GM13977 (cell line): ENCODE measurements at regions not wholly inside any gene's neighbourhood (a gene's known extent, or its start where the extent isn't known, plus 50 kb on each side); places are given as distances from the start of the nearest gene placed in this dataset.

Experiments used
- DNase-seq: peaks from one replicate; pipeline ENCODE4 v3.0.0; 2012; ENCODE audit warnings: low spot score
- in situ Hi-C: fragments of 300-500 bp; cut with MboI; formaldehyde crosslinking; loops from one replicate; pipeline ENCODE4 v1.12.0; 2022; ENCODE audit warnings: low sequenced_read_pairs, low pct_unique_long_range_greater_than_20kb, mixed read lengths, inconsistent platforms; ENCODE audit not compliant: unreplicated experiment
- TF ChIP-seq, protein P1 (sequence below): IDR thresholded peaks from 2 replicates; pipeline ENCODE4 v1.5.1; 2012; ENCODE audit warnings: mild to moderate bottlenecking, control low read depth; ENCODE audit not compliant: insufficient read depth; ENCODE audit errors: extremely low read depth, missing control alignments

DNA sequence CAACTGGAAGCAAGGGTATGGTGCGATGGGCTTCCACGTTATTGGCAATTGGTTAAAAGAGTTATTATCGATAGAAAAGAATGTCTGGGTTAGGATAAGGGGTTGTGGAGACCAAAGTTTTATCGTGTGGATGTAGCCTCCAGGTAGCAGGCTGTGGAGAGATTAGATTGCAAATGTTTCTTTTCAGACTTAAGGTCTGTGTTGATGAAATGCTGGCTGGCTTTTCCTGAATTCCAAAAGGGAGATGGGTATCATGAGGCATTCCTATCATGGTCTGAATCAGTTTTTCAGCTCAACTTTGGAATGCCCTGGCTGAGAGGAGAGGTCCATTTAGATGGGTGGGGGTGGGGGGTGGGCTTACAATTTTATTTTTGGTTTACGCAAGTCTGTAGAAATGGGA, 395.0 kb upstream of the RBFOX1 start:
- in situ Hi-C loops = no loop called here
- no peak for DNase-seq
- TF ChIP-seq, protein P1, sequence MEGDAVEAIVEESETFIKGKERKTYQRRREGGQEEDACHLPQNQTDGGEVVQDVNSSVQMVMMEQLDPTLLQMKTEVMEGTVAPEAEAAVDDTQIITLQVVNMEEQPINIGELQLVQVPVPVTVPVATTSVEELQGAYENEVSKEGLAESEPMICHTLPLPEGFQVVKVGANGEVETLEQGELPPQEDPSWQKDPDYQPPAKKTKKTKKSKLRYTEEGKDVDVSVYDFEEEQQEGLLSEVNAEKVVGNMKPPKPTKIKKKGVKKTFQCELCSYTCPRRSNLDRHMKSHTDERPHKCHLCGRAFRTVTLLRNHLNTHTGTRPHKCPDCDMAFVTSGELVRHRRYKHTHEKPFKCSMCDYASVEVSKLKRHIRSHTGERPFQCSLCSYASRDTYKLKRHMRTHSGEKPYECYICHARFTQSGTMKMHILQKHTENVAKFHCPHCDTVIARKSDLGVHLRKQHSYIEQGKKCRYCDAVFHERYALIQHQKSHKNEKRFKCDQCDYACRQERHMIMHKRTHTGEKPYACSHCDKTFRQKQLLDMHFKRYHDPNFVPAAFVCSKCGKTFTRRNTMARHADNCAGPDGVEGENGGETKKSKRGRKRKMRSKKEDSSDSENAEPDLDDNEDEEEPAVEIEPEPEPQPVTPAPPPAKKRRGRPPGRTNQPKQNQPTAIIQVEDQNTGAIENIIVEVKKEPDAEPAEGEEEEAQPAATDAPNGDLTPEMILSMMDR = no peak

DNA sequence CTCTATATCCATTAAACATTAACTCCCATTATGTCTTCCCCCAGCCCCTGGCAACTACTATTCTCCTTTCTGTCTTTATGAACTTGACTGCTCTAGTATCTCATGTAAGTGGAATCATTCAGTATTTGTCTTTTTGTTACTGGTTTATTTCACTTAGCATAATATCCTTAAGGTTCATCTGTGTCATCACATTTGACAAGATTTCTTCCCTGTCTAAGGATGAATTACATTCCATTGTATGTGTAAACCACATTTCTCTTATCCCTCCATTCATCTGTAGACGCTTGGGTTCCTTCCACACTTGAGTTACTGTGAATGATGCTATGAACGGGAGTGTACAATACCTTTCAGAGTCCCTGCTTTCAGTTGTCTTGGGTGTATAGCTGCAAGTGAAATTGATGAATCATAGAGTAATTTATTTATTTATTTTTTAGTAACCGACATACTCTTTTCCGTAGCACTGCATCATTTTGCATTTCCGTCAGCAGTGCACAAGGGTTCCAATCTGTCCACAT, 399.7 kb upstream of the RBFOX1 start:
- in situ Hi-C loops = no loop called here
- TF ChIP-seq, protein P1 = no peak

DNA sequence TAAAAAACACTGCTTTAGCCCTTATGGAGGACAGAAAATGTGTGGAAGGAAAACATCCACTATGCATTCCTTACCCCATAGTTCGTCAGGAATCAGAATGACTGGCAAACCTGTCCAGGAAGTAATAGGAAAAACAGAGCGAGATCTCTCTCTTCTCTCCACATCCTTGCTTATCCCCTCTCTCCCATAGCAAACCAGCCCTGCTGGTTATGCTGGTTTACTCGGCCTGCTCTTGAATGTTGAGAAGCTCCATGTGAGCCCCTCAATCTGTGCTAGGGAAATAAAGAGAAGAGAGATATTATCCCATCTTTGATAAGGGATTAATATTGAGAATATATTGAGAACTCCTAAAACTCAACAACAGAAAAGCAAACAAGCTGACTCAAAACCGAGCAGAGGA, 402.8 kb upstream of the RBFOX1 start:
- no peak for DNase-seq
- in situ Hi-C loops = no loop called here
- TF ChIP-seq, protein P1 = no peak

More for the DNA sequence above, 399.7 kb upstream of the RBFOX1 start:
- no peak for DNase-seq

DNA sequence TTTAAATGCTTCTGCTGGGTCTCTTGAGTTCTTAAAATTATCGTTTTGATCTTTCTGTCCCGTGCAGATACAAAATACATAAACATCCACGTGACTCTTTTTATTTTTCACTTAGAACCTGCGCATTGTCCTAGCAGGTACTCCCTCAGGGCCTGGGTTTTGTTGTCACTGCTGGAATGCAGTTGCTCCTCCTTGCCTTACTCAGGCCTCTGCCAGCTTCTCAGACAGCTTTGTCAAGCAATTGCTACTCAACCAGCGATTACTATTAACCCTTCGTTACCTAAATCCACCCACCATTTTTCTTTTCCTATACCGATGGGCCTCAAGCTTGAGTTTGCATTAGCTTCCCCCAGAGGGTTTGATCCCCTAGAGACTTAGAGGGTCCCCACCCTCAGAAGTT, 405.9 kb upstream of the RBFOX1 start:
- TF ChIP-seq, protein P1 = no peak
- in situ Hi-C loops = no loop called here
- no peak for DNase-seq

DNA sequence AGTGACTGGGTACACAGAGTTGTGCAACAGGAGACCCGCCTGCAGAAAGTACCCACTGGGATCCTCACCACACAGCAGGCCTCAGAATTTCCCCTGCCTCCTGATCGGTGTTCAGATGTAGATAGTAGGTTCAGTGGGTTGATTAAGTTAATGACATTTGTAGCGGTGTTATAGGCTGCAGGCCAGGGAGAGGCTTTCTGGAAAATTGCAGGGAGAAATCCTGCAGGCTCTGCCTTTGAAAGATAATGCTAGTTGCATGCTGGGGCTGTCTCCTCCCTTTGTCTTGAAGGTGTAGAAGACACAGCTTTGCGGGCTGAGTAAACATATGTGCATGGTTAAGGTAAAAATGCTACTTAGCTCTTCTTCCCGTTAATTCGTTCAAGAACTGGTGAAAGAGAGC, 406.3 kb upstream of the RBFOX1 start:
- TF ChIP-seq, protein P1 = no peak
- in situ Hi-C loops = no loop called here

DNA sequence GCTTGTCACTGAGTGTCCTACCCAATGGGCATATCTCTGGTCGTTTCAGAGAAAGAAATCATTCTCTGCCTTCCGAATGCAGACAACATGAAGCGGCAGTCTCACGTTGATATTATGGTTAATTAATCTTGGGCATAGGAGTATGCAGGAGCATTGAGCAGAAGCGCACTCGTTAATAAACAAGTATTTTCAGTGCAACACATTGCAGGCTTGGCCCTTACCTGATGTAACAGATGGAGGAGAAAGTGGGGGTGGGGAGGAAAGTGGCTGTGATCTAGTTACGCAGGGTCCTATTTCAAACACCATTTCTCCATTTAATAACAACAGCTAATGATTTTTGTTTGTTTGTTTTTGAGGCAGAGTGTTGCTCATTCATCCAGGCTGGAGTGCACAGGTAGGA, 414.0 kb upstream of the RBFOX1 start:
- TF ChIP-seq, protein P1 = no peak
- in situ Hi-C loops = no loop called here
- DNase-seq = no peak

More for the DNA sequence above, 406.3 kb upstream of the RBFOX1 start:
- DNase-seq = no peak

DNA sequence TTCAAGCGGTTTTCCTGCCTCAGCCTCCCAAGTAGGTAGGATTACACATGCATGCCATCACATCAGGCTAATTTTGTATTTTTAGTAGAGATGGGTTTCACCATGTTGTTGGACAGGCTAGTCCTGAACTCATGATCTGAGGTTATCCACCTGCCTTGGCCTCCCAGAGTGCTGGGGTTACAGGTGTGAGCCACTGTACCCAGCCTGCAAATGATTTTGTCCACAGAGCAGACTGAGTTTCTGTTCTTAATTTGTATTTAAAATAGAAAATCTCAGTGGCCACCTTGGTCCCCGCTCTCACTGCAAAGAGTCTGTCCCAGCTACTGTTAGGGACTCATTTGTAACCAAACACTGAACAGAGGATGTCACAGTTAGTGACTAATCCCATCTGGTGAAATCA, 415.7 kb upstream of the RBFOX1 start:
- DNase-seq = no peak
- in situ Hi-C loops = no loop called here
- TF ChIP-seq, protein P1 = no peak
